ENCODE measurements at regions not wholly inside any gene's neighbourhood (a gene's known extent, or its start where the extent isn't known, plus 50 kb on each side); places are given as distances from the start of the nearest gene placed in this dataset.

- no peak for DNase-seq
Observed at GRCh38 chr1:87512431-87512830, 183.8 kb downstream of the LMO4 start.

GRCh38 chr1:87513255-87513654, 184.6 kb downstream of the LMO4 start:
- no peak for DNase-seq

- no peak for DNase-seq
Observed at GRCh38 chr1:87513966-87514660, 185.4 kb downstream of the LMO4 start.

- DNase-seq: no peak
Observed at GRCh38 chr1:87515781-87516180, 187.1 kb downstream of the LMO4 start.

GRCh38 chr1:87518794-87519193, 190.1 kb downstream of the LMO4 start:
- DNase-seq: no peak

GRCh38 chr1:87521452-87521851, 192.8 kb downstream of the LMO4 start:
- no peak for DNase-seq

GRCh38 chr1:87523466-87523865, 194.8 kb downstream of the LMO4 start:
- no peak for DNase-seq

- no peak for DNase-seq
Observed at GRCh38 chr1:87524021-87524754, 195.5 kb downstream of the LMO4 start.

- no peak for DNase-seq
Observed at GRCh38 chr1:87528754-87529517, 200.3 kb downstream of the LMO4 start.

GRCh38 chr1:87530042-87530807, 201.5 kb downstream of the LMO4 start:
- no peak for DNase-seq

GRCh38 chr1:87535551-87535950, 206.9 kb downstream of the LMO4 start:
- no peak for DNase-seq

GRCh38 chr1:87539147-87539546, 210.5 kb downstream of the LMO4 start:
- no peak for DNase-seq

- no peak for DNase-seq
Observed at GRCh38 chr1:87542697-87543096, 214.0 kb downstream of the LMO4 start.

GRCh38 chr1:87549738-87550137, 221.1 kb downstream of the LMO4 start:
- DNase-seq: no peak

- DNase-seq: no peak
Observed at GRCh38 chr1:87553511-87553910, 224.8 kb downstream of the LMO4 start.

- DNase-seq: no peak
Observed at GRCh38 chr1:87555366-87555765, 226.7 kb downstream of the LMO4 start.

- DNase-seq: no peak
Observed at GRCh38 chr1:87556326-87556725, 227.6 kb downstream of the LMO4 start.

GRCh38 chr1:87558921-87559320, 230.2 kb downstream of the LMO4 start:
- no peak for DNase-seq

GRCh38 chr1:87560137-87560536, 231.5 kb downstream of the LMO4 start:
- DNase-seq: no peak

GRCh38 chr1:87560601-87561360, 232.1 kb downstream of the LMO4 start:
- no peak for DNase-seq

GRCh38 chr1:87563211-87563610, 234.5 kb downstream of the LMO4 start:
- no peak for DNase-seq

- no peak for DNase-seq
Observed at GRCh38 chr1:87565861-87566260, 237.2 kb downstream of the LMO4 start.

All from activated gamma-delta T cell treated with Interleukin-2 at 50 U/mL for 16 hours (primary cell).